ENCODE measurements at regions not wholly inside any gene's neighbourhood (a gene's known extent, or its start where the extent isn't known, plus 50 kb on each side); places are given as distances from the start of the nearest gene placed in this dataset.

- TF ChIP-seq RNF2 (IDR thresholded peaks at IDR 0.05; ENCODE audit: borderline replicate concordance, low read depth, low read length, missing control alignments, poor library complexity, severe bottlenecking) (no peak), SP2 (IDR thresholded peaks at IDR 0.05; ENCODE audit: low read length) (no peak)
Observed at GRCh38 chr3:68315546-68315945, 616.8 kb downstream of the TAFA4 start (continued).
